SIG-M5 (cell line): ENCODE measurements at regions not wholly inside any gene's neighbourhood (a gene's known extent, or its start where the extent isn't known, plus 50 kb on each side); places are given as distances from the start of the nearest gene placed in this dataset.
"Not testable (repeated sequence)": the region's sequence is repeated elsewhere in the genome, so short reads cannot be mapped to it uniquely, and the experiment has no call there.

ENCODE experiments used
- DNase-seq: peaks from one replicate; lab custom pipeline; 2025; lab: John Stamatoyannopoulos, UW

DNA sequence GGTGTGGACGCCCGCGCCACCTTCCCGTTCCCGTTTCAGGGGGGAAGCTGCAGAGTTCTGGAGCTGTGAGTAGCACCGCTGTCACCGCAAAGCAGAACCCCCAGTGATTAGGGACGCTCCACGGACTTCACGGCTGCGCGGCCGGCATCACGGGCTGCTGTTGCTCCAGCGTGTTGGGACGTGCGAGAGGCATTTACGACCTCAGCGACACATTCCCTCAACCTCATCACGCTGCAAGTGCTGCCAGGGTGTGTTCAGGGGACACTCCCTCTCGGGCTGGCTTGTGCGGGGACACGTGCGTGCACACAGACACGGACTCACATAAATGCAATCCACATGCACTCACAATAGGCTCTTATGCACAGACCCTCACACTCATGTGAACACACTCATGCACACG lies 187.9 kb downstream of the NPIPB11 start:
- DNase-seq = not testable (repeated sequence)

GRCh38 chr16:29218171-29218570 lies 188.3 kb downstream of the NPIPB11 start:
- not testable (repeated sequence) for DNase-seq

DNA sequence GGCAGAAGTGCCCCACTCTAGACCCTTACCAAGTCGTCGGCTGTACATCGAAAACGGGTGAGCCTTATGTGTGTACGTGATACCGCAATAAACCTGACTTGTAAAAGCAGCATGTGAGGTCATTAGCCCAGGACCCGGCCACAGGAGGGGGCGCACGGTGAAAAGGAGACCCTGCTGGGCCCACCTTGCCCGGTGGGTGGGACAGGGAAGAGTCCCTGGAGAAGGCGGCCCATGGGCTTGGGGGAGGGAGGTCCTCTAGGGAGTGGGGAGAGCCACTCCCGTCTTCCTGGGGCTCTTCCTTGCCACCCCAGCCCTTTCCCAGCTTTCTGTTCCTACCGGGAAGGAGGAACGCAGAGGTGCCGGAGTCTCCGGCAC lies 188.8 kb downstream of the NPIPB11 start:
- DNase-seq = not testable (repeated sequence)

- not testable (repeated sequence) for DNase-seq
These were observed 189.3 kb downstream of the NPIPB11 start for GRCh38 chr16:29217104-29217751.

- DNase-seq = not testable (repeated sequence)
These were observed 192.7 kb downstream of the NPIPB11 start for GRCh38 chr16:29213770-29214169.

DNA sequence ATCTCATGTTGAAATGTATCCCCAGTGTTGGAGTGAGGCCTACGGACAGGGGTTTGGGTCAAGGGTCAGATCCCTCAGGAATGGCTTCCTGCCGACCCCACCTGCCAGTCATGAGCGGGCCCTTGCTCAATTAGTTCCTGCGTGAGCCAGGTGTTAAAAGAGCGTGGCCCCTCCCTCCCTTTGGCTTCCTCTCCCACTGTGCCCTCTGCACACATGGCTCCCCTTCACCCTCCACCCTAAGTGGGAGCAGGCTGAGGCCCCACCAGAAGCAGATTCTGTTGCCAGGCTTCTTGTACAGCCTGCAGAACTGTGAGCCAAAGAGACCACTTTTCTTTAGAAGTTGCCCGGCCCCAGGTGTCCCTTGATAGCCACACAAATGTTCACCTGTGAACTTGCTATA lies 193.3 kb downstream of the NPIPB11 start:
- DNase-seq = not testable (repeated sequence)

GRCh38 chr16:29212084-29213027 lies 194.2 kb downstream of the NPIPB11 start:
- not testable (repeated sequence) for DNase-seq

- DNase-seq = not testable (repeated sequence)
These were observed 195.1 kb downstream of the NPIPB11 start for GRCh38 chr16:29211456-29211855.

- DNase-seq = not testable (repeated sequence)
These were observed 196.0 kb downstream of the NPIPB11 start for GRCh38 chr16:29210299-29211150.

DNA sequence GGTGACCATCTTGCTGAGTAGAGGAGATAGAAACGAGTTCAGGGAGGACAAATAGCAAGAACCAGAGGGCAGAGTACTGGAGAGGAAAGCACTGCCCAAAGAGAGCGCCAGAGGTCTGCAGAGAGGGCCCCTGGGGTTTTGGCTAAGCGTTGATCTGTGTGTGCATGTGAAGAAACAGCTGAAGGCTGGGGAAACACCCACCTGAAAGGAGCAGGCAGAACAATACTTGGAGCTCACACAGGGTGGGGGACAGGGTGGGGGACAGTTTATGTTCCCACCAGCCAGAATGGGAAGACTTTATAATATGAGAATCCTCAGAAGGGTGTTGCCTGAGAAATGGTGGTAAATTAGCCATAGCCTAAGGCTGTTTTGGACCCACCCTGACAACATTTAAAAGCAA lies 200.4 kb downstream of the NPIPB11 start:
- not testable (repeated sequence) for DNase-seq

DNA sequence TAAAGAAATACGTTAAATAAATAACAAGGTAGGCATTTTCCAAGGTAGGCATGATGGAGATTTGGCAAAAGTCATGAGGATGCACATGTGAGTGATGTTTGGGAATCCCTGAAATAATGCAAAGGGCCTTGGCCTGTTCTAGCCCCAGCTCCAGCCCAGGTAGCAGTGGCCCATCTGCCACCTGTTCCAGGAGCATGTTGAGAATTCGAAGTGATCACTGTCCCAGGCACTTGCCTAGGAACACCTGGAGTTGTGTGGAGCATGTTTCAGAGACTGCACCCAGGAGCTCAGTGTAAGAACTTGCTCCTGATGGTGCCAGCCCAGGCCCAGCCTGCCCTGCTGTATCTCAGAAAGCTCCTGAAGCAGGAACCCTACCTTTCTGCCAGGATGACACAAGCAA lies 201.4 kb downstream of the NPIPB11 start:
- DNase-seq = not testable (repeated sequence)

DNA sequence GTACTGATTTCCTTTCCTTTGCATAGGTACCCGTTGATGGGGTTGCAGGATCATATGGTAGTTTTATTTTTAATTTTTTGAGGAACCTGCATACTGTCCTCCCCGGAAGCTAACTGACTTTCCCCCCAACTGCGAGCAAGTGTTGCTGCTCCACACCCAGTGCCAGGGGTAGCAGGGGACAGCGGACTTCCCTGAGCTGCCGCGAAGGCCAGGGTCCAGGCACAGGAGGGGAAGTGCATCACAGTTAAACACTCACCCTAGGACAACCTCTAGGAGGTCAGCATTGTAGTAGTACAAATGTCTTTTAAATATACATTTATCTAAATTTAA lies 201.7 kb downstream of the NPIPB11 start:
- no peak for DNase-seq

GRCh38 chr16:29203933-29204805 lies 202.3 kb downstream of the NPIPB11 start:
- DNase-seq = not testable (repeated sequence)

DNA sequence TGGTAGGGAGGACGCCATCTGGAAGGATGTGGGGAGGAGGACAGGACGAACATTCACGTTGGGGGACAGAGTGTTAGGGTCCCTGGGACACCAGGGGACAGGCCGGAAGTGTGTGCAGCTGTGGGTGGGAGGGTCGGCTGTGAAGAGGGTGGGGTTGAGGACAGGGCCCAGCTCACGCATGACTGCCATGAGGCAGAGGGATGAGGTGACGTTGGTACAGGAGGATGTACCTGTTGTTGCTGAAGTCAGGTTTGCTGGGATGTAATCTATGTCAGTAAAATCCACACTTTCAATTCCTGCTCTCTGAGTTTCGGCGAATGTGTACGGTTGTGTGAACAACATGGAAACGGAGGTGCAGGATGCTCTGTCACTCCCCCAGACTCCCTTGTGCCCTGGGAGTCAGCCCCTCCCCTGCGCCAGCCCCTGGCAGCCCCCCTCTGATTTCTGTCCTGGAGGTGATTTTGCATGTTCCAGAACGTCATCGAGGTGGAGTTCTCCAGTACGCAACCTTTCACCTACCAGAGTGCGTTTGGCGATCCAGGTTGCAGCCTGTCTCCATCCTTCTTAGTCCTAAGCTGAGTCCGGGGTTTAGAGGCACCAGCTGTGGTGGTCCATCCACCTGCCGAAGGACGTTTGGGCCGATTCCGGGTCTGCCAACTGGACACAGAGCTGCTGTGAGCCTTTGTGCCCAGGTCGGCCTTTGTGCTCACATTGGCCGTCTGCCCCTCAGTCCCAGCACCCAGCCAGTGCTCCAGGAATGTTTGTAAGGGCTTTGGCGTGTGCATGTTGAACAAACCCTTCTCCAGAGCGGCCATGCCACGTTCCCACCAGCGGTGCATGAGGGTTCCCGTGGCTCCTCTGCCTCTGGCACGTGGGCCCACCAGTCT lies 203.2 kb downstream of the NPIPB11 start:
- DNase-seq = not testable (repeated sequence)

DNA sequence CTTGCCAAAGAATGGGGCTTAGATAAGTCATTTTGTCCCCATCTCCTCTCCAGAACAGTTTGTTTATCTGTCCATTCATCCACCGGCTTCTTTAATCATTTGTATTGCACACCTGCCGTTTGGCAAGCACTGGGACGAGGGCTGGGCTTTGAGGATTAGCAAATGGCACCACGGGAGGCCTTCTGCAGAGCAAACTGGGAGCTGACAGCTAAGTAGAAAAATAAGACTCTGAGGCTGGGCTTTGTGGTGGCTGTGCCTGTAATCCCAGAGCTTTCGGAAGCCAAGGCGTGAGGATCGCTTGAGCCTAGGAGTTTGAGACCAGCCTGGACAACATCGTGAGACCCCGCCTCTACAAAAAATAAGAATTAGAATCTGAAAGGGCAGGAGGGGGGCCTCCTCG lies 203.9 kb downstream of the NPIPB11 start:
- not testable (repeated sequence) for DNase-seq

- not testable (repeated sequence) for DNase-seq
These were observed 204.4 kb downstream of the NPIPB11 start for GRCh38 chr16:29202025-29202632.

DNA sequence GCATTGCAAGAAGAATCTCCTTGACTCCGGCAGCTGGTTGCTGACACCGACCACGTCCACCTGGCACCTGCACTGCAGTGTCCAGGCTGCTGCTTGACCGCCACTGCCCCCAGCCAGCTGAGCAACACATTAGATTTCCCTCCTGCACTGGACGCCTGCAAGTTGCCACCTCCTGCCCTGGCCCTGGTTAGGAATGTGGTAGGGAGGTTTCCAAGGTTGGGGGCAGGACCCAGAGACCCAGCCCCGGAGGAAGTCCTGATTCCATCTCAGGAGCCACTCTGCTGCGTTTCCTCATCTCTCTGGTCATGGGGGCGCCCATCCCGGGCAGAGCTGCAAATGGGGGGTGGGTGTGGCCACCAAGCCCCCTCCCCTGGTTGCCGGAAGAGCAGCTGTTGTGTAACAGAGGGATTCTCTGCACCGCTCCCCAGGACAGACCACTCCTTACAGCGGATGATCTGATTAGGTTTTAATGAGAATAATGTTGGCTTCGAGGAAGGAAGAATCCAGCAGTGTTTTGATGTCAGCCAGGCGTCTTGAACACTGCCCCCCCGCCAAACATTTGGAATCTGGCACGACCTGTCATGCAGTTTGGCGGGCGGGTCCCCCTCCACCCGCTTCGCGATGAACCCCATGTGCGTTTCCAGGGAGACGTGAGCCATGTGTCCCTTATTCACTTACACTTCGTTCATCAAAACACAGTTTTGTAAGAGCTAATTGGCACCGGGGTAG lies 205.1 kb downstream of the NPIPB11 start:
- not testable (repeated sequence) for DNase-seq

- DNase-seq = not testable (repeated sequence)
These were observed 205.8 kb downstream of the NPIPB11 start for GRCh38 chr16:29200681-29201080.

- DNase-seq = not testable (repeated sequence)
These were observed 206.3 kb downstream of the NPIPB11 start for GRCh38 chr16:29200135-29200601.
